Nephron (organoid): ENCODE measurements at regions not wholly inside any gene's neighbourhood (a gene's known extent, or its start where the extent isn't known, plus 50 kb on each side); places are given as distances from the start of the nearest gene placed in this dataset.

Source experiments
- H3K27ac Mint-ChIP-seq, 3 experiments: 2 replicates each; pipeline ENCODE4 v1.8.0; 2020; ENCODE audit warnings: mixed read lengths in 3 of 3, mild to moderate bottlenecking in 2 of 3, moderate library complexity in 1 of 3
- H3K27me3 Mint-ChIP-seq: 2 replicates; pipeline ENCODE4 v1.8.0; 2021; ENCODE audit warnings: low read depth, mild to moderate bottlenecking, moderate library complexity, mixed read lengths
- H3K36me3 Mint-ChIP-seq: 2 replicates; pipeline ENCODE4 v1.8.0; 2020; ENCODE audit warnings: low read depth, mixed read lengths
- H3K4me1 Mint-ChIP-seq: 2 replicates; pipeline ENCODE4 v1.8.0; 2020; ENCODE audit warnings: mixed read lengths
- H3K4me3 Mint-ChIP-seq, 3 experiments: 2 replicates each; pipeline ENCODE4 v1.8.0; 2020; ENCODE audit warnings: mild to moderate bottlenecking in 3 of 3, mixed read lengths in 3 of 3, moderate library complexity in 2 of 3
- H3K9me3 Mint-ChIP-seq: 2 replicates; pipeline ENCODE4 v1.8.0; 2020; ENCODE audit warnings: mixed read lengths
- TF ChIP-seq, protein P1 (sequence below), 3 experiments: fragments of 200-600 bp; sonication (generic); IDR thresholded peaks; one replicate each; pipeline ENCODE4 v1.5.0; 2021; ENCODE audit warnings: antibody characterized with exemption in 3 of 3; ENCODE audit not compliant: unreplicated experiment in 3 of 3

GRCh38 chr4:134018846-134019245, 182.7 kb downstream of the PABPC4L start:
- Mint-ChIP-seq H3K36me3 (no peaks in the 10 kb centered on the region), H3K27ac (no peak overlapping the region), H3K27me3 (no peaks in the 10 kb centered on the region), H3K4me3 (no peak overlapping the region), H3K9me3 (no peaks in the 10 kb centered on the region), H3K4me1 (no peaks in the 10 kb centered on the region)
- TF ChIP-seq, protein P1, sequence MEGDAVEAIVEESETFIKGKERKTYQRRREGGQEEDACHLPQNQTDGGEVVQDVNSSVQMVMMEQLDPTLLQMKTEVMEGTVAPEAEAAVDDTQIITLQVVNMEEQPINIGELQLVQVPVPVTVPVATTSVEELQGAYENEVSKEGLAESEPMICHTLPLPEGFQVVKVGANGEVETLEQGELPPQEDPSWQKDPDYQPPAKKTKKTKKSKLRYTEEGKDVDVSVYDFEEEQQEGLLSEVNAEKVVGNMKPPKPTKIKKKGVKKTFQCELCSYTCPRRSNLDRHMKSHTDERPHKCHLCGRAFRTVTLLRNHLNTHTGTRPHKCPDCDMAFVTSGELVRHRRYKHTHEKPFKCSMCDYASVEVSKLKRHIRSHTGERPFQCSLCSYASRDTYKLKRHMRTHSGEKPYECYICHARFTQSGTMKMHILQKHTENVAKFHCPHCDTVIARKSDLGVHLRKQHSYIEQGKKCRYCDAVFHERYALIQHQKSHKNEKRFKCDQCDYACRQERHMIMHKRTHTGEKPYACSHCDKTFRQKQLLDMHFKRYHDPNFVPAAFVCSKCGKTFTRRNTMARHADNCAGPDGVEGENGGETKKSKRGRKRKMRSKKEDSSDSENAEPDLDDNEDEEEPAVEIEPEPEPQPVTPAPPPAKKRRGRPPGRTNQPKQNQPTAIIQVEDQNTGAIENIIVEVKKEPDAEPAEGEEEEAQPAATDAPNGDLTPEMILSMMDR (IDR thresholded peaks at IDR 0.05; ENCODE audit: unreplicated experiment in 3 of 3) = no peak

- H3K9me3 Mint-ChIP-seq = peaks cover 3% of the 10 kb centered on the region
- H3K27ac Mint-ChIP-seq = no peak overlapping the region
- H3K4me3 Mint-ChIP-seq = no peak overlapping the region
- TF ChIP-seq, protein P1 (IDR thresholded peaks at IDR 0.05; ENCODE audit: unreplicated experiment in 3 of 3) = no peak
- H3K27me3 Mint-ChIP-seq = no peaks in the 10 kb centered on the region
- H3K36me3 Mint-ChIP-seq = no peaks in the 10 kb centered on the region
- no peaks in the 10 kb centered on the region for H3K4me1 Mint-ChIP-seq
These were observed 200.5 kb downstream of the PABPC4L start for GRCh38 chr4:134001057-134001456.

DNA sequence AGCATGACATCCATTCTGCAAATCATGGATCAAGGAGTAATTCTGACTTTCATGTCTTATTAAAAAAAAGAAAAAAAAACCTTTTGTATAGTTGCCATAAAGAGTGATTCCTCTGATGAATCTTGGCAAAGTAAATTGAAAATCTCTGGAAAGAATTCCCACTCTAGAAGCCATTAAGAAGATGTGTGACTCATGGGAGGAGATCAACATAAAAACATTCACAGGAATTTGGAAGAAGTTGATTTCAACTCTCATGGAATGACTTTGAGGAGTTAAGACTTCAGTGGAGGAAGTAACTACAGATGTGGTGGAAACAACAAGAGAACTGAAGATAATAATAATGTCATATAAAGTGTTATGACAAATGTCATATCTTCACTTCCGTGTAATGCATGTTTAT, 204.2 kb downstream of the PABPC4L start:
- Mint-ChIP-seq H3K27me3 (no peaks in the 10 kb centered on the region), H3K27ac (no peak overlapping the region), H3K36me3 (no peaks in the 10 kb centered on the region)

GRCh38 chr4:133996431-133997121, 205.0 kb downstream of the PABPC4L start:
- no peaks in the 10 kb centered on the region for H3K27me3 Mint-ChIP-seq
- no peak overlapping the region for H3K27ac Mint-ChIP-seq
- H3K9me3 Mint-ChIP-seq = peaks cover 6% of the 10 kb centered on the region
- no peaks in the 10 kb centered on the region for H3K36me3 Mint-ChIP-seq
- TF ChIP-seq, protein P1 (IDR thresholded peaks at IDR 0.05; ENCODE audit: unreplicated experiment in 3 of 3) = no peak
- H3K4me1 Mint-ChIP-seq = no peaks in the 10 kb centered on the region
- no peak overlapping the region for H3K4me3 Mint-ChIP-seq

More for the DNA sequence above, 204.2 kb downstream of the PABPC4L start:
- Mint-ChIP-seq H3K4me3 (no peak overlapping the region), H3K4me1 (no peaks in the 10 kb centered on the region), H3K9me3 (peaks cover 3% of the 10 kb centered on the region)
- TF ChIP-seq, protein P1 (IDR thresholded peaks at IDR 0.05; ENCODE audit: unreplicated experiment in 3 of 3) = no peak

DNA sequence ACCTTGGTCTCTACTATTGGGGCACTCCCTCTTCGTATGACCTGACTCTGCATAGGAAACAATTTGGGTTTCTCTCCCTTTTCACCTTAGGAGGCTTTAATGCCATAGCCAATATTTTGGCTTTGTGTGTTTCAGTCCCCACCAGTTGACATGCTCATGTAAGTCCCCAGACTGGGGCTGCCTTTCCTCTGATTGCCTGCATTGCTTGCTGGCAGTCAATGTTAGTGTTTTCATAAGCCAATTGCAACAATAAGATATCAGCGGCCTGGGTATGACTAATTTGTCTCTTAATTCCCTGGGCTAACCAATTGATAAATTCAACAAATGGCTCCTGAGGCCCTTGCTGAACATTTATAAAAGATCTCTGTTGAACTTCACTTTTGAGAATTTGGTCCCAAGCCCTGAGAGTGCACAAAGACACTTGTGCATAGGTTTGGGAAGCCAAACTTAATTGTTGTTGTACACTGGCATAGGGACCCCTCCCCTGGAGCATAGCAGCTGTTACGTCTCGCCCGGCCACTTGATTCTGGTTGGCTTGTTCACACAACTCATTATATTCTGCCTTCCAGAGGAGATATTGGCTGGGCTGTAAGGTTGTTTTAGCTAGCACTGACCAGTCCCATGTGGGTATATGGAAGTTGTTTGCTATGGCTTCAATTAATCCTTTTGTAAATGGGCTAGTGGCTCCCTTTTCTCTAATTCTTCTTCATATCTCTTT, 206.2 kb downstream of the PABPC4L start:
- TF ChIP-seq, protein P1 (IDR thresholded peaks at IDR 0.05; ENCODE audit: unreplicated experiment in 3 of 3) = no peak
- Mint-ChIP-seq H3K9me3 (peaks cover 14% of the 10 kb centered on the region), H3K27ac (no peak overlapping the region), H3K4me1 (no peaks in the 10 kb centered on the region), H3K27me3 (no peaks in the 10 kb centered on the region), H3K36me3 (peaks cover 3% of the 10 kb centered on the region), H3K4me3 (no peak overlapping the region)
